ENCODE measurements at regions not wholly inside any gene's neighbourhood (a gene's known extent, or its start where the extent isn't known, plus 50 kb on each side); places are given as distances from the start of the nearest gene placed in this dataset.
A peak's percentile ranks its signal among the peaks of the same experiment; 100 is the strongest.

DNA sequence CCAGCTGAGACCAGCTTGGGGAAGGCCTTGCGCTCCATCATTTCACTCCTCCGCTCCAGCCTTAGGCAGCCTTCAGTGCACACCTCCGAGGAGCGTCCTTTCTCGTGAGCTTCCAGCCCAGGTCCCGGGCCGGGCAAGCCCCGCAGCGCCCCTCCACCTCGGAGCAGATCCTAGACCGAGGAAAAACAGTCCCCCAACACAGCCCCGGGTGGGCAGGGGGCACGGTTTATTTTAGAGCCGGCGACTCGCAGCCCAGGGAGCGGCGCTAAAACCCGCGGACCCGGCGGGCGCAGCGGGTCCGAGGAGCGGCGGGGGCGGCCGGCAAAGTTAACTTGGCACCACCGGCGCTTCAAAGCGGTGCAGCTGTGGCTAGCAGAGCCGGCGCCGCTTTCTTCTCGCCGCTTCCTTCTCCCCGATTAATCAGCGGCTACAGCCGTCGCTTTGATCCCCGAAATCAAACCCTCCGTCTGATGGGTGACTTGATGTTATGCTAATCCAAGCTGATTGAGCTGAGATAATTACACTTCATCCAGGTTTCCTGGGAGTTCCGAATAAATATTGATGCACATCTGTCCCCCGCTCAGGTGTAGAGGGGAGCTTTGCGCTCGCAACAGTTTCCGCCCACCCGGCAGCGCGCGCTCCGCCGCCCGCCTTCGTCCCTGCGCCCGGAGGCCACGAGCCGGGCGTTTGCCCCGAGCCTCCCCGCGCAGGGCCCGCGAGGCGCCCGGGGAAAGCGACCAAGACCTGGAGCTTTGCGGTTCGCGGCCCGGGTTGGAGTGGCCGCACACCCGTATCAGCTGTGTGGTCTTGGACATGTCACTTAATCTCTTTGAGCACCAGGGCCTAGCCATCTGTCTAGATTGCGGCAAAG, 192.7 kb downstream of the BUD13 start:
- H3K27me3 ChIP-seq (ENCODE audit: insufficient read depth, low read depth, low read length), result peaks cover 68% of the 10 kb centered on the region
- no peaks in the 10 kb centered on the region for H4K20me1 ChIP-seq (ENCODE audit: insufficient read depth)
- H3K9ac ChIP-seq (ENCODE audit: low read length), result peak overlapping the region; percentile 26

DNA sequence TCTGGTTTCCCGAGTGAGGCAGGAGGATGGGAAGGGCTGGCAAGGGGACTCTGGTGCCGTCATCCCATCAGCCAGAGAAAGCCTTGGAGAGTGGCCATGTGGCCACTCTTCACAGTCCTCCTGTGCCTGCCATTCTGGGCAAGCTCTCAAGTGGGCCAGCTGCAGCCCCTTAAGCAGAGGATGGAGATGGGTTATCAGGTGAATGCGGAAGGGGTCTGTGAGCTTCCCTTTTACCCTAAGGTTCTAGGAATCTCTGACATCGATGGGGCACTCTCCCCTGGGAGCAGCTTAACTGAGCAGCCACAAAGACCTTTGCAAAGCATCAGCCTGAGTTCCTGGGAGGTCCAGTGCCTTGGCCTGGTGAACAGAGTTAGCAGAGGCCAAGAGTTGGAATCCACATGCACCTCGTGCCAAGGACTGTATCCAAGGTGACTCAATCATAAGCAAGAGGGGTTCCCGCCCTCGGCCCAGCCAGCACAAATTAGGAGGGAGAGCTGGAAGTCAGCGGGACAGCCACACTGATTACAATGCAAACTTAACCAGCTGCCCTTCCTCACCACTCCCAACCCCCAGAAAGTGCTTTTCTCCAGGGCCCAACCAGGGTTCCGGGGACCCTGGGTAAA, 193.6 kb downstream of the BUD13 start:
- Histone ChIP-seq H3K27ac (ENCODE audit: low read length) (no peak overlapping the region), H4K20me1 (ENCODE audit: insufficient read depth) (no peaks in the 10 kb centered on the region), H3K79me2 (replicated peaks; ENCODE audit: insufficient read depth, low read length) (no peaks in the 10 kb centered on the region), H3K4me3 (ENCODE audit: low read length) (no peak overlapping the region), H3F3A (ENCODE audit: insufficient read depth, low read length, poor library complexity, severe bottlenecking) (no peaks in the 10 kb centered on the region), H3K9me3 (ENCODE audit: low read length) (no peaks in the 10 kb centered on the region), H3K9ac (ENCODE audit: low read length) (no peak overlapping the region), H3K4me2 (ENCODE audit: low read length) (no peak overlapping the region), H3K9me2 (ENCODE audit: insufficient read depth, low read length) (no peaks in the 10 kb centered on the region), H2AFZ (ENCODE audit: low read depth, low read length) (no peak overlapping the region), H3K36me3 (ENCODE audit: insufficient read depth, low read length) (no peaks in the 10 kb centered on the region), H3K27me3 (ENCODE audit: insufficient read depth, low read depth, low read length) (peaks cover 68% of the 10 kb centered on the region)
- TF ChIP-seq TAF1 (IDR thresholded peaks at IDR 0.05; ENCODE audit: low read depth), result no peak
- no peak for TF ChIP-seq EZH2 (IDR thresholded peaks at IDR 0.05; ENCODE audit: borderline replicate concordance, insufficient read depth, low read length, poor library complexity, severe bottlenecking)

More for the DNA sequence above, 192.7 kb downstream of the BUD13 start:
- no peak overlapping the region for H3K27ac ChIP-seq (ENCODE audit: low read length)
- peak overlapping the region; percentile 75 for H3K4me2 ChIP-seq (ENCODE audit: low read length)
- H3K79me2 ChIP-seq (replicated peaks; ENCODE audit: insufficient read depth, low read length), result no peaks in the 10 kb centered on the region
- no peak for TF ChIP-seq SMC3 (conservative IDR thresholded peaks at IDR 0.05; ENCODE audit: poor library complexity)
- no peaks in the 10 kb centered on the region for H3K9me2 ChIP-seq (ENCODE audit: insufficient read depth, low read length)
- no peaks in the 10 kb centered on the region for H3F3A ChIP-seq (ENCODE audit: insufficient read depth, low read length, poor library complexity, severe bottlenecking)
- no peaks in the 10 kb centered on the region for H3K9me3 ChIP-seq (ENCODE audit: low read length)
- no peaks in the 10 kb centered on the region for H3K36me3 ChIP-seq (ENCODE audit: insufficient read depth, low read length)
- no peak overlapping the region for H2AFZ ChIP-seq (ENCODE audit: low read depth, low read length)
- peak overlapping the region; percentile 65 for H3K4me3 ChIP-seq (ENCODE audit: low read length)

DNA sequence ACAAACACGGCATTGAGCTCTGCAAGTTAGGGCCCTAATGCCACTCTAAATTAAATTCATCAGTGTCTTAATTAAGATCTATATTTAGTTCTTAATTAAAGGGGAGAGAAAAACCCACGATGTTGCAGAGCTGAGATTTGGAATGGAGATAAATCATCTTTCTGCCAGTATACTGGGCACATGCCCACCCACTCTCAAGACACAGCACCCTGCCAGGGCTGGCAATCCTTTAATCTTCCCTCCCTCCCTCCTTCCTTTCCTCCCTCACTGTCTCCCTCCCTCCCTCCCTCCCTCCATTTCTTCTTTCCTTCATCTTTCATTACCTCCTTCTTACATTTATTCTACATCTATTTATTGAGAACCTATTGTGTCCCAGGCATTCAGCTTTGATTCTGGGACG, 194.8 kb downstream of the BUD13 start:
- Histone ChIP-seq H3K36me3 (ENCODE audit: insufficient read depth, low read length) (no peaks in the 10 kb centered on the region), H3K9me2 (ENCODE audit: insufficient read depth, low read length) (no peaks in the 10 kb centered on the region), H3K79me2 (replicated peaks; ENCODE audit: insufficient read depth, low read length) (no peaks in the 10 kb centered on the region), H3K9ac (ENCODE audit: low read length) (no peak overlapping the region), H3K27me3 (ENCODE audit: insufficient read depth, low read depth, low read length) (peaks cover 64% of the 10 kb centered on the region), H3K27ac (ENCODE audit: low read length) (no peak overlapping the region), H3K9me3 (ENCODE audit: low read length) (no peaks in the 10 kb centered on the region), H3F3A (ENCODE audit: insufficient read depth, low read length, poor library complexity, severe bottlenecking) (no peaks in the 10 kb centered on the region), H2AFZ (ENCODE audit: low read depth, low read length) (no peak overlapping the region), H3K4me2 (ENCODE audit: low read length) (no peak overlapping the region), H4K20me1 (ENCODE audit: insufficient read depth) (no peaks in the 10 kb centered on the region), H3K4me3 (ENCODE audit: low read length) (no peak overlapping the region)
- TF ChIP-seq TAF1 (IDR thresholded peaks at IDR 0.05; ENCODE audit: low read depth), result no peak
- TF ChIP-seq EP300 (conservative IDR thresholded peaks at IDR 0.05; ENCODE audit: poor library complexity, severe bottlenecking), result no peak
- no peak for TF ChIP-seq RAD21 (conservative IDR thresholded peaks at IDR 0.05)
- TF ChIP-seq POLR2AphosphoS5 (IDR thresholded peaks at IDR 0.05), result no peak
- no peak for TF ChIP-seq MXI1 (conservative IDR thresholded peaks at IDR 0.05; ENCODE audit: poor library complexity, severe bottlenecking)
- no peak for TF ChIP-seq SMC3 (conservative IDR thresholded peaks at IDR 0.05; ENCODE audit: poor library complexity)
- TF ChIP-seq, protein P1, sequence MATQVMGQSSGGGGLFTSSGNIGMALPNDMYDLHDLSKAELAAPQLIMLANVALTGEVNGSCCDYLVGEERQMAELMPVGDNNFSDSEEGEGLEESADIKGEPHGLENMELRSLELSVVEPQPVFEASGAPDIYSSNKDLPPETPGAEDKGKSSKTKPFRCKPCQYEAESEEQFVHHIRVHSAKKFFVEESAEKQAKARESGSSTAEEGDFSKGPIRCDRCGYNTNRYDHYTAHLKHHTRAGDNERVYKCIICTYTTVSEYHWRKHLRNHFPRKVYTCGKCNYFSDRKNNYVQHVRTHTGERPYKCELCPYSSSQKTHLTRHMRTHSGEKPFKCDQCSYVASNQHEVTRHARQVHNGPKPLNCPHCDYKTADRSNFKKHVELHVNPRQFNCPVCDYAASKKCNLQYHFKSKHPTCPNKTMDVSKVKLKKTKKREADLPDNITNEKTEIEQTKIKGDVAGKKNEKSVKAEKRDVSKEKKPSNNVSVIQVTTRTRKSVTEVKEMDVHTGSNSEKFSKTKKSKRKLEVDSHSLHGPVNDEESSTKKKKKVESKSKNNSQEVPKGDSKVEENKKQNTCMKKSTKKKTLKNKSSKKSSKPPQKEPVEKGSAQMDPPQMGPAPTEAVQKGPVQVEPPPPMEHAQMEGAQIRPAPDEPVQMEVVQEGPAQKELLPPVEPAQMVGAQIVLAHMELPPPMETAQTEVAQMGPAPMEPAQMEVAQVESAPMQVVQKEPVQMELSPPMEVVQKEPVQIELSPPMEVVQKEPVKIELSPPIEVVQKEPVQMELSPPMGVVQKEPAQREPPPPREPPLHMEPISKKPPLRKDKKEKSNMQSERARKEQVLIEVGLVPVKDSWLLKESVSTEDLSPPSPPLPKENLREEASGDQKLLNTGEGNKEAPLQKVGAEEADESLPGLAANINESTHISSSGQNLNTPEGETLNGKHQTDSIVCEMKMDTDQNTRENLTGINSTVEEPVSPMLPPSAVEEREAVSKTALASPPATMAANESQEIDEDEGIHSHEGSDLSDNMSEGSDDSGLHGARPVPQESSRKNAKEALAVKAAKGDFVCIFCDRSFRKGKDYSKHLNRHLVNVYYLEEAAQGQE (IDR thresholded peaks at IDR 0.05; ENCODE audit: borderline replicate concordance), result no peak
- no peak for TF ChIP-seq EZH2 (IDR thresholded peaks at IDR 0.05; ENCODE audit: borderline replicate concordance, insufficient read depth, low read length, poor library complexity, severe bottlenecking)
- TF ChIP-seq, protein P2, sequence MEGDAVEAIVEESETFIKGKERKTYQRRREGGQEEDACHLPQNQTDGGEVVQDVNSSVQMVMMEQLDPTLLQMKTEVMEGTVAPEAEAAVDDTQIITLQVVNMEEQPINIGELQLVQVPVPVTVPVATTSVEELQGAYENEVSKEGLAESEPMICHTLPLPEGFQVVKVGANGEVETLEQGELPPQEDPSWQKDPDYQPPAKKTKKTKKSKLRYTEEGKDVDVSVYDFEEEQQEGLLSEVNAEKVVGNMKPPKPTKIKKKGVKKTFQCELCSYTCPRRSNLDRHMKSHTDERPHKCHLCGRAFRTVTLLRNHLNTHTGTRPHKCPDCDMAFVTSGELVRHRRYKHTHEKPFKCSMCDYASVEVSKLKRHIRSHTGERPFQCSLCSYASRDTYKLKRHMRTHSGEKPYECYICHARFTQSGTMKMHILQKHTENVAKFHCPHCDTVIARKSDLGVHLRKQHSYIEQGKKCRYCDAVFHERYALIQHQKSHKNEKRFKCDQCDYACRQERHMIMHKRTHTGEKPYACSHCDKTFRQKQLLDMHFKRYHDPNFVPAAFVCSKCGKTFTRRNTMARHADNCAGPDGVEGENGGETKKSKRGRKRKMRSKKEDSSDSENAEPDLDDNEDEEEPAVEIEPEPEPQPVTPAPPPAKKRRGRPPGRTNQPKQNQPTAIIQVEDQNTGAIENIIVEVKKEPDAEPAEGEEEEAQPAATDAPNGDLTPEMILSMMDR (IDR thresholded peaks at IDR 0.05; ENCODE audit: poor library complexity, severe bottlenecking), result no peak

Data from neural cell (in vitro differentiated cells).